ENCODE measurements at regions not wholly inside any gene's neighbourhood (a gene's known extent, or its start where the extent isn't known, plus 50 kb on each side); places are given as distances from the start of the nearest gene placed in this dataset.

DNA sequence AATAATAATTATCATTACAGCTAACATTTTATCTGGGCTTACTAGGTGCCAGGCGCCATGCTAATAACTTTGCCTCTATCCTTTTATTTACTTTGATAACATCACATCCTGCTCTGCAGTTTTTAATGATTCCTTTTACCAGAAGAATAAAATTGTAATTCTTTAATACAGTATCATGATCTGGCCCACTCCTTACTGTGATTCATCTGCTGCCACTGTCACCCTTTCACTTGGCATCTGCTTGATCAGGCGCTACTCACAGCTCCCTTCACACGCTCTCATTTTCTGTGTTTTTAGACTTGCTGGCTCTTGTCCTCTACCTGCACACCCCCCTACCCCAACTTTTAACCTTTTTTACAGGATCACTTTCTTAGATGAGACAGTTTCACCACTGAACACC, 167.5 kb downstream of the NTMT2 start:
- no peak for DNase-seq (ENCODE audit: low spot score)

DNA sequence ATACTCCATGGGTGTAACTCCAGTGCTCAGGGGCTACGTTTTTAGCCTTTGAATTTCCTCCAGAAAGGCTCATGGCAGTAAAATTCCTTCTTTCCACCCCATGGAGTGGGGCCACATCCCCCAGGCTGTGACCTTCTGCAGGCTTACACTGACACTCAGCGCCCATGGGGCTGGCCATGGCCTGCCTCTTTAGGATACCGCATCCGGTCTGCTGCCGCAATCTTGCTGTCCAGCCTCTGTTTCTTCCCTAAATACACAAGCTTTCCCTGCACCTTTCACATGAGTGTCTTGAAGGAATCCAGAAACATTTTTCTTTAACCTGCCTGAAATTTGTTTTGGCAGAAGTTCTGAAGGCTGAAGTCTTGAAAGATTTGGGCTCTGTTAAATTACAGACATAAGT, 170.5 kb downstream of the NTMT2 start:
- no peak for DNase-seq (ENCODE audit: low spot score)

DNA sequence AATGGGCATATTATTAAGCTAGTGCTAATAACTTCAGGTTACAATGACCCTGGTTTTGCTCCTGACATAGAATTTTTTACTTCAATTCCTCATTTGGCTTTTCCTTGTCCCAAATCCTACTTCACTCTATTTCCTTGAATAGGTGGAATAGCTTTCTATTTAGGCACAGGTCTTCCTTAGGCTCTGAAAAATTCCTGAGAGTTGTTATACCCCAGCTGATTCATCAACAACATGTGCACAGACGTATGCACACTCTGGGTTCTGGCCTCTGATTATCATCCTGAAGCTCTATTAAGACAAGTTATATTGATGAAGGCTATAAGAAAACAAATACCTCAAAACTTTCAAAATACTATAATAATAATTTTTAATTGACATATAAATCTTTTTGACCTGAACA, 172.4 kb downstream of the NTMT2 start:
- DNase-seq (ENCODE audit: low spot score), result no peak

DNA sequence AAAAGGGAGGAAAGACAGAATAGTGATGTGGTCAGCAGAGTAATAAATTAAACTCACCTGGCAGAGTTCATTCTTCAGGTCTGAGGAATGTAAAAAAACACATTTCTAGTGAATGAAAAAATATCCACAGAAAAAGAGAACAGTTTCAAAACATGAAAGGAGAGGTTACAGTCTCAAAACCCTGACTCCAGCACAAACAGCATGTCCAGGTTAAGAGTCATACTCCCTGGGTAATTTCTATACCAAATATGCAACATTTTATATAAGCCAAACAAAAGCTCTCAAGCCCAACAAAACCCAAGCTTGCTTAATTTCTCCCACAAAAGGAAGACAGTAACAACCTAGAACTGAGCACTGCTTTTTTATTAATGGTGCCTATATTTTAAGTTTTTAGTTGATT, 173.0 kb downstream of the NTMT2 start:
- DNase-seq (ENCODE audit: low spot score), result no peak

DNA sequence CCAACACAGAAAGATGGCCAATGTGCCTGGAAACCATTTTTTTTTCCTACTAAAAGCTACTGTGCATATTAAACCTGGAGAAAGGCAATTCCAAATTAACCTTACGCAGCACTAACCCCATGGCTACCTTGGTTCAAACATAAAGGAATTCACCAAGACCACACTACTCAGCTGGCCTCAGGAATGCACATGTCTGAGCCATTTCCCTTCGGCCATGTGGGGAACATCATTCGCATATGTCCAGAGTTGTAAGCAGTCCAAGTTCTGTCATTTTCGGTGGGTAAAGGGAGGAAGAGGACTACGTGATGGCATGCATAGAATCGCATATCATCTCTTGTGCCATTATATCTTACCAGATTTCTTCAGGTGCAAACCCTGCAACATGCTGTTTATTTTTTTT, 175.4 kb downstream of the NTMT2 start:
- no peak for DNase-seq (ENCODE audit: low spot score)

DNA sequence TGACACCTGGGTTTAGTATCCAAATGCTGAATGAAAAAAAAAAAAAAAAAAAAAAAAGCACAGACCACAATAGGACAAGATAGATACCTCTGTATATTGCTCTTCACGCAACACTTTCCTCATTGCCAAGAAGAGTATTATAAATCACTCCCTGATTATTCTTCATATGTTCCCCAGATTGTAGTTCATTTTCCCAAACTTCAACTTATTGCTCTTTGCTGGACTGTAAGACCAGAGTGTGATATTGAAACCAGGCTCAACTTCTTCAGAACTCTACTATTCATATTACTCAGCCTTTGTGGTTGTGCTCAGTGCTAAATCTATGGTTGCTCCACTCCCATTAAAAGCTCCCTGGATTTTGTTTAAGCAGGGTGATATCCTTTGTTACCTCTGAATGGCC, 180.4 kb downstream of the NTMT2 start:
- no peak for DNase-seq (ENCODE audit: low spot score)

DNA sequence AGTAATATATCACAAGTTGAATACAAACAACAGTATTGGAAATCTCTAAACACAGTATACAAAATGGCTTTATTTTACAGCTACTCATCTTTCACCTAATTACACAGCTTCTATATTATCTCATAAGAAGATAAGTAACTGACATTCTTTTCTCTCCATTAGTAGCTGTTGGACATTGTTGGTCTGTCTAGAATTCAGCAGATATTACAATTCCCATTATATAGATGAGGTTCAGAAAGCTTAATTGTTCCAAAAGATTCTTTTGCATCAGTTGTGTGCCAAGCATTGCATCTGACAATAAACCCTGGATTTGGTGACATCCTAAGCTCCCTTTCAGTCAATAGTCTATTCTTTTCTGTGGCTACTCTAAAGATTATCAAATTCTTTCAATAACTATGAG, 187.0 kb downstream of the NTMT2 start:
- no peak for DNase-seq (ENCODE audit: low spot score)

DNA sequence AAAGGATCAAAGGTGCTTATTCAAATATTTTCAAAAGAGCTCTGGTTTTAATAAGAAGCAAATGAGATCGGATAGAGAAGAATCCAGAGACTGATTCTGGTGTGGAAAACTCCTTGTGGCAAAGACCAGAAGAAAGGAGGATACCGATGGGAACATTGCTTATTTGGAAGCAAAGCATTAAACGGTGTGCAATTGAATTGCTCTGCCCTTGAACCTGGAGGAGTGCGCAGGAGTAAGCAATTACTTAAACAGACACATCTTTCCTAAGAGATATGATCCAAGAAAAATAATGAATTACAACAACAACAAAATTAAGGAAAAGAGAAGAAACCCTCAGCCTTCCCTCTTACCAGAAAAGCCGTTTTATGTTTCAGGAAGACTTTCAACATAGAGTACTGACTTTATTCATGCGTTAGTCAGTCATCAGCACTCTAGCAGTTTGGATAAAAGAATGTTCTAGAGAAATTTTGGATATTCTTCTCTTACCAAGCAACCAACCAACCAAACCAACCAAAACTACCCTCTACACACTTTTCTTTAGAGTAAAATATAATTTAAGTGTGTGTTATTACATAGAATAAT, 191.7 kb downstream of the NTMT2 start:
- no peak for DNase-seq (ENCODE audit: low spot score)

DNA sequence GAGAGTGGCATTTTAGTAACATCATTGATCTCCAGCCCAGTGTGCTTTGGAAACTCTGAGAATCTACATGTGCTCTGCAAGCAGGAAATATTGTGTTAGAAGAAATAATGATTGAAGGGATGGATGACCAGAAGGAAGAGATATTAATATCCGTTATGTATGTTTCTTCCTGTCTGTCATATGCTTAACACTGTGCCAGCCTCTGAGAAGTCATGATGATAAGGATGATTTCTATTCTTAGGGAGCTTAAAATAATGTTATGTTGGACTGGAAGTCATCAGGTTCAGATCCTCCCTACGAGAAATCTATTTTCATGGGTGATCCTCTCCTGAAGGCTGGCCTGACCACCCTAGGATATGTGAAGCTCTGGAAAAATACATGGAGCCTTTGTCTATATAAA, 192.4 kb upstream of the GORAB start:
- DNase-seq (ENCODE audit: low spot score), result no peak

DNA sequence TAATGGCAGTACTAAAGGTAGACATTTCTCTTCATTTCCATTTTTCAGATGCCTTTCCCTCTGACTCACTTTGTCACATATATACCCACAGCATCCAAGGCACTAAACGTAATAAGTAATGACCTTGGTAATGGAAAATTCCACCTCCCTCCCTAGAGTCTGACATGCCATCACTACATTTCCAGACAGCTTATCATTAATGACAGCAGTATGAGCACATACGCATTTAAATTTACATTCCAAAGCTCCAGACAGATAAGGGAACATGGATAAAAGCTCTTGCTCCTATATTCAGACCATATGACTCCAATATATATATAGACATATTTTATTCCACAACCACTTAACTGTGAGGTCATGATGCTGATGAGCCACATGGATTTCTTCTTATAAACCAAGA, 191.7 kb upstream of the GORAB start:
- no peak for DNase-seq (ENCODE audit: low spot score)

DNA sequence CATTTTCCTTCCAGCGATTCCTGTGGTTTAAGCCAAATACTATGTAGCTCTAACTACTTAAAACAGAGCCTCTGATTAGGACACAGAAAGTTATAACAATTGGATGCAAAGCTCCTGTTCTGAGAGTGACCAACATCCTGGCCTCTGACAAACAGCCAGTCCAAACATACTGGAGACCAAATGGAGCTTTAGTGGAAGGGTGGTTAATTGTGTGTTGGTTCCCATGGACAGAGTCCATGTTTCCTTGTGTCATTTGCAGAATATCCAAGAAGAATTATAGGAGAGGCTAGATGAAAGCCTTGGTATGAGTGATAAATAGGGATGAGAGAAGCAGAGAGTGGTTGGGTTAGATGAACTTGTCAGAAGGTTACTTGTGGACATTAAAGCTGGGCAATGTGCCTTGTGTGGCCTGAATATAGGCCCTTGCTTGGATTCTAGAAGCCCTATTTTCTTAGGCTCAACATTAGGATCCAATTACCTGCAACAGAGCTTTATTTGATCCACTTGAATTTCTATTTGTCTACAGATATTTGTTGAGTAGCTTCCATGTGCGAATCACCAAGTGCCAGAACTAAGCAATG, 180.5 kb upstream of the GORAB start:
- no peak for DNase-seq (ENCODE audit: low spot score)

DNA sequence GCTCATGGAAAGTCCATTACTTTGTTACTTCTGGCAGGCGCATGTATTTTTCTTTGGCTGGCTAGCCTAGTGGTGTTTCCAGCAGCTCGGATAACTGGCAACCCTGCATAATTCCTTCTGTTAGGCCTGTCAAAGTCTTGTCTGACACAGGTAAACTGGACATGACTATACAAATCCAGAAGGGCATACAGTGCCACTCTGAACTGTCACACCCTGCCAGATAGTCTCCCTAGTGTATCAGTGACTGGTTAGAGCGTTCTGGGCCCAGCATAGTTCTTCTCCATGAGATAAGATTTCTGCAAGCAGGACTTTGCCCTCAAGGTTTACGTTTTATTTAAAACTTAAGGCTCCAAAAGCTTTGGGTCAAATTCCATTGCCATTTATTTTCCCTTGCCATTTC, 177.7 kb upstream of the GORAB start:
- no peak for DNase-seq (ENCODE audit: low spot score)

DNA sequence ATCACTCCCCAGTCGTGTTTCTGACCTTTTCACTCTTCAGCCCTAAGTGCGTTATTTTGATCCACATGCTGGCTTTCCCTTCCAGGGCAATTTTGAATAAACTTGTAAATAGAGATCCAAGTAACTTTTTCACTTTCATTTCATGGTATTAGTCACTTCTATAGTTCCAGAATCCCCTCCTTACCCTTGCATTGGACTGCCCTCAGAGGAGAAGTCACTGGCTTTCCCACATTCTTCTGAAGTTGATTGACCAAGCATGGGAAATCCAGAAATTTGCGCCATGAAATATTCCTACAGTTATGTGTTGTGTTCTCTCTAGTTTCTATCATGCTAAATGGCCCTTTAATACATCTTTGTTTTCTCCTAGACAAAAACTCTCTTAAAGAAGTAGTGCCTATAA, 177.3 kb upstream of the GORAB start:
- no peak for DNase-seq (ENCODE audit: low spot score)

DNA sequence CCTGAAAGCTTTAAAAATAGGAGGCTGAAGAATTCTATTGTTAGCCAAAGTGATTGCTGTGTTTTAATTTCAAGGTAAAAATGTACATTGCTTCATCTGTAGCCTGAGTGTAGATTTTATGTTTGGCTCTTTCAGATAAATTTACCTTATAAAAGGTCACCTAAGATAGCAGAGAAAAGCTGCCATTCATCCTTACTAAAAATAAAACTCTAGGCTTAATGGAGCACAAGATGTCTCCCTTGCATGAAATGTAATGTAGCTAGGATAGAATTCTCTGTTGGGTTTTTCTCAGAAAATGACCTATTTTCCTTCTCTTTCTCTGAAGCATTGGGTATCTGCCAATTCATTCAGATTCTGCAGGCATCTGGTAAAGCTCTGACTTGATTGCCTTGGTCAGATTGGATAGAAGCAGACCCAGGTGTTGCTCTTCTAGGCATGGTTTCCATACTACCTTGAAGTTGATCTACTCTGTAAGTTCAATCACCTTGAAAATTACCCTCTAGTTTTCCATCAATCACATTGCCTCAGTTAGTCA, 176.6 kb upstream of the GORAB start:
- DNase-seq (ENCODE audit: low spot score), result no peak

DNA sequence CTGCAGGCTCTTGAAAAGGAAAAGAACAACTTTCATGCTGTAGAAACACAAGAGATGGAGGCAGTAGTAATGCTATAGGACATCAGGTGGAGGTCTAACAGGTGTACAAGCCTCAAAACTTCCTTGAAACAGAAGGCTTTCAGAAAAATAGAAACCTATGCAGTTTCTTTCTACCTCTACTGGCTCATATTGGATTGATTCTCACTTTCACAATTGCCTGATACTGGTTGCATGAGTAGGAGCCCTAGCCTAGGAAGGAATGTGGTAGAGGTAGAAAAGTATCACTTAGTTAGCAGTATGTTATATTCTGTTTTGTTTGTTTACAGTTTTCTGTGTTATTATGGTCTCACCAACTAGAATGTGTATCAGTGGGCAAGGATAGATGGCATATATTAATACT, 175.4 kb upstream of the GORAB start:
- DNase-seq (ENCODE audit: low spot score), result no peak

DNA sequence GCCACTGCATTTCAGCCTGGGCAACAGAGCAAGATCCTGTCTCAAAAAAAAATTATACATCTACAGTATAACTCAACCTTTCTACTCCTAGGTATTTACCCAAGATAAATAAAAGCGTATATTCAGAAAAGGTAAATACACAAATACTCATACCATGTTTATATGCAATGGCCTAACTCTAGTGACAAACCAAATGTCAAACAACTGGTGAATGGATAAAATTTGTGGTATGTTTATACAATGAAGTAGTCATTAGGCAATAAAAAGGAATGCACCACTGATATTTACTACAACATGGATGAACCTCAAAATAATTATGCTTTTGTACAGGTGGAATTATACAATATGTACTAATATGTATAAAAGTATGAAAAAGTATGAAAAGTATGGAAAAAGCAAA, 174.2 kb upstream of the GORAB start:
- DNase-seq (ENCODE audit: low spot score), result no peak

DNA sequence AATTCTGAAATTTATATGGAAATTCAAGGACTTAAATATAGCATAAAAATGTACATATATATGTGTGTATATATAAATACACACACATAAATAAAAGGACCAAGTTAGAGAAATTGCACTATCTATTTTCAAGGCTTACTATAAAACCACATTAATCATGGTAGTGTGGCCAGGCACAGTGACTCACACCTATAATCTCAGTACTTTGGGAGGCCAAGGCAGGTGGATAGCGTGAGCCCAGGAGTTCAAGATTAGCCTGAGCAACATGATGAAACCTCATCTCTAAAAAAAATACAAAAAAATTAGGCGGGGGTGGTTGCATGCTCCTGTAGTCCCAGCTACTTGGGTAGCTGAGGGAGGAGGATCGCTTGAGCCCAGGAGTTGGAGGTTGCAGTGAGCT, 171.4 kb upstream of the GORAB start:
- no peak for DNase-seq (ENCODE audit: low spot score)

DNA sequence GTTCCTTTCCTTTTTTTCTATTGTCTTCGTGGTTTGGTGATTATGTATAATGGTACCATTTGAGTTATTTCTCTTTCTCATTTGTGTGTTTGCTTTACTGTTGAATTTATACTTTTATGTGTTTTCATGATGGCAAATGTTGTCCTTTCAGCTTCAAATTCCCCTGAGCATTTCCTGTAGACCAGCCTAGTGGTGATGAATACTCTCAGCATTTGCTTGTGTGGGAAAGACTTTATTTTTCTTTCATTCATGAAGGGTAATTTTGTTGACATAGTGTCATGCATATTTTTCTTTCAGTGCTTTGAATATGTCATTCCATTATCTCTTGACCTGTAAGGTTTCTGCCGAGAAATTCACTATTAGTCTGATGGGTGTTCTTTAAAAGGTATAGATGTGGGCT, 166.6 kb upstream of the GORAB start:
- DNase-seq (ENCODE audit: low spot score), result no peak

DNA sequence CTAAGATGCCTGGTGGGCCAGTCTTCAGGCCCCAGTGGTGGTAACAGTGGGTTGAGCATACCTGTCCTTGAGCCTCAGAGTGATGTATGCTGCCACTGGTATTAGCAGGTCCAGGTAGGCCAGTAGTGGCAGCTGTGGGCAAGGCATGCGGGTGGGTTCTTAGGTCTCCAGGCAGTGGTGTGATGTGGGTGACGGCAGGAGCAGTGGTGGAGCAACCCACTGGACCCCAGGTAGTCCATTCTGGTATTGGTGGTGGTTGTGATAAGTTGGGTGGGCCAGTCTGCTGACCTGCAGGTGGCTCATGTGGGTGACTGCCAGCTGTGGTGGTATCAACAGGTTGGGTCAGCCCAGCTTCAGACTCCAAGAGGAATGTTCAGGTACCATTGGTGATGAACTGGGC, 165.0 kb upstream of the GORAB start:
- no peak for DNase-seq (ENCODE audit: low spot score)

DNA sequence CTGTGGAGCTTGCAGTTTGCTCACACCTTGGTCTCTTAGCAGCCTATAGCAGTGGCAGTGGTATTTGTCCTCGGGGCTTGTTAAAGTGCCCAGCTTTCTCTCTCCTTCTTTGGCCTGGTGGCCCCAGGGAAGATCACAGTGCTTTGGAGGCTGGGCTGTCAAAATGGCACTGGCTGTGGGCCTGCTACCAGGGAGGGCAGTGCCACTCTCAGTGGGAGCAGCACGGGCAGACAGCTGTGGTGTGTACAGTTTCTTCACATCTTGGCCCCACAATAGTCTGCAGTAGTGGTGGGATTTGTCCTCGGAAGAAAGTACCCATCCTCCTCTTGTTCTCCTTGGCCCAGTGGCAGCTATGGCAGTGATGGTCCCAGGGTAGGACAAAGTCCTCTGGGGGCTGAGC, 164.4 kb upstream of the GORAB start:
- no peak for DNase-seq (ENCODE audit: low spot score)

DNA sequence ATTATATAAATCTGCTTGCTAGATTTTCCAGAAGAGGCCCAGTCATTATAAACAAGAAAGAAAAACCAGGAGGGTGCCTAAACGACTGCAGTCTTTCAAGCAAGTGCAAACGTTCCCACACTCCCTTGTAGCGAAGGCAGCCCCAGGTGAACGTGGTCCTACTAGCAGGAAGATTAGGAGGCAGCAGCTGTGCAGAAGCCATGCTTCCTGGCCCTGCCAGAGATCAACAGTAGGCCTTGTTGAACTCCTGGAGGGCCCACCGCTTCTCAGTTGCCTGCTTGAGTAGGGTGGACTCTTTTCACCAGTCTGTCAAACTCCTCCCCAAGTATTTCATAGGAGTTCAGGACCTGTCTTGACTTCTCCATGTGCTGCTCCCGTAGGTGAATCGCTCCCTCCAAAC, 163.0 kb upstream of the GORAB start:
- DNase-seq (ENCODE audit: low spot score), result no peak

DNA sequence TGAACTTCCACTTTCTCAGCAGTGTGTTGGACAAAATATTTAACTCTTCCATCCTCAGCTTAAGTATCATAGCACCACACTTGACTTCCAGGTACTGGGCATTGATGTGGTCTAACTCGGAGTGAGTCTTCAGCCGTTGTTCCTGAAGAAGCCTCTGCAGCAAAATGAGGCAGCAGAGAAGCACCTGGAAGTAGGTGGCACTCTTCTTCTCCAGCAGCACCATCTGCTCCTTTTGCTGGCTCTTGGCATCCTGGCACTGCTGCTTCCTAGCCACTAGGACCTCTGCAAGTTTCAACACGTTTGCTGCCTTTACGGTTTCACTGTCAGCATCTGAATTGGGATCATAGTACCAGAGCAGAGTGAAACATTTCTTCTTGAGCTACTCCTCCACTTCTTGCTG, 162.5 kb upstream of the GORAB start:
- DNase-seq (ENCODE audit: low spot score), result no peak

DNA sequence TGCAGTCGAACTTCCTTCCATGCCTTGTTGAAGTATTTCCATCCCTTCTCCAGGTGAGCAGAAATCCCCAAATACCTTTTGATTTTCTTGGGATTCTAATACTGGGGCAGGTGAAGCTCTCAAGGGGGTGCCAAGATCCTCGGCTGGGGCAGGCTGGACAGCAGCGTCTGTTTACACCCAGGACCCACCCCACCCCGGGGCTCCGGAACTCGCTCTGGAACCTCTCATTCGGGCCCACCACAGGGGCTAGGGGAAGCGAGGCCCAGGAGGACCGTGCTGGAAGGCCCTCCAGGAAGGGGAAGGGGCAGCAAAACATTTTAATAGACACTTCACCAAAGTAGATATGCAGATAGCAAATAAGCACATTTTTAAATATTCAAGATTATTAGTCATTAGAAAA, 161.9 kb upstream of the GORAB start:
- no peak for DNase-seq (ENCODE audit: low spot score)

DNA sequence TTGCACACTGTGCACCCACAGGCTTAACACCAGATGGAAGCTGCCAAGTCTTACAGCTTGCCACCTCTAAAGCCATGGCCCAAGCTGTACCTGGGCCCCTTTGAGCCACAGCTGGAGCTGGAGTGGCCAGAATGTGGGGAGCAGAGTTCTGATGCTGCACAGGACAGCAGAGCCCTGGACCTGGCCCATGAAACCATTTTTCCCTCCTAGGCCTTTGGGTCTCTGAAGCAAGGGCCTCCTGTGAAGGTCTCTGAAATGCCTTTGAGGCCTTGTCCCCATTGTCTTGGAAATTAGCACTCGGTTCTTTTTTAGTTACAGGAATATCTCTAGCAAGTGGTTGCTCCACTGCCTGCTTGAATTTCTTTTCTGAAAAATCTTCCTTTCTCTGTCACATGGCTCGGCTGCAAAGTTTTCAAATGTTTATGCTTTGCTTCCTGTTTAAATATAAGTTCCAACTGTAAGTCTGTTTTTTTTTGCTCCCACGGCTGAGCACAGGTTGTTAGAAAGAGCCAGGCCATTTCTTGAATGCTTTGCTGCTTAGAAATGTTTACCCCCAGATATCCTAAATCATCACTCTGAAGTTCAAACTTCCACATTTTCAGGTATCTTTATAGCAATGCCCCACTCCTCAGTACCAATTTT, 156.8 kb upstream of the GORAB start:
- DNase-seq (ENCODE audit: low spot score), result no peak

Measured in HT-29 (cell line).